ENCODE measurements at regions not wholly inside any gene's neighbourhood (a gene's known extent, or its start where the extent isn't known, plus 50 kb on each side); places are given as distances from the start of the nearest gene placed in this dataset.
"Not testable (repeated sequence)": the region's sequence is repeated elsewhere in the genome, so short reads cannot be mapped to it uniquely, and the experiment has no call there.

- DNase-seq (ENCODE audit: low read depth in 3 of 3, low spot score in 1 of 3) = not testable (repeated sequence)
These were observed 55.4 kb upstream of the RAB6C start for GRCh38 chr2:129924115-129924514.

DNA sequence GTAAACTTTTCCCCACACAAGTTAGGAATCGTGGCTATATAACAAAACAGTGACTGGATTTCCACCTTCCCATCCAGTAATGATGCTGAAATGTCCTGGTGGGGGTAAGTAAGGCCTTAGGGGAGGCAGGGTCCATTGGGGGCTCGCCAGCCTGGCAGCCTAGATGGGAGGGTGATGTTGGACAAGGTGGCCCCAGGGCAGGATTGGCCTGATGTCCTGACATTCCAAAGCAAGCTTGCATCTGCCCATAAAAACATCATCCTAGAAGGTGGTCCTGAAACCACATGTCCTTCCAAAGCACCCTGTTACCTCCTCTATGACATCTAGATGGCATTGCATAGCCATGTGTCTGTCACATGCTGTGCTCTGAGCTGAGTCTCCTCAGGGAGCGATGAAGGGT, 54.1 kb upstream of the RAB6C start:
- no peak for DNase-seq (ENCODE audit: low read depth in 3 of 3, low spot score in 1 of 3)

- DNase-seq (ENCODE audit: low read depth in 3 of 3, low spot score in 1 of 3) = no peak
These were observed 51.8 kb upstream of the RAB6C start for GRCh38 chr2:129927696-129928095.

- no peak for DNase-seq (ENCODE audit: low read depth in 3 of 3, low spot score in 1 of 3)
These were observed 49.9 kb upstream of the RAB6C start for GRCh38 chr2:129929321-129930290.

Data from stimulated activated CD4-positive, alpha-beta T cell treated with anti-CD3 and anti-CD28 coated beads, TNF-alpha, amount 100 ng/mL, for 1 hour (primary cell).